Body of pancreas (tissue), 4 donors: ENCODE measurements at regions not wholly inside any gene's neighbourhood (a gene's known extent, or its start where the extent isn't known, plus 50 kb on each side); places are given as distances from the start of the nearest gene placed in this dataset.

ENCODE experiments used
- POLR2A ChIP-seq, 3 donors: fragments of 450-650 bp; IDR thresholded peaks; one replicate each; pipeline ENCODE4 v1.6.1; 2016; ENCODE audit warnings: antibody characterized with exemption in 3 of 3, mild to moderate bottlenecking in 2 of 3
- TF ChIP-seq, protein P1 (sequence below), 7 experiments: fragments of 450-650 bp in 4 of 7; fragments of 200-600 bp in 3 of 7; sonication (generic) in 3 of 7; IDR thresholded peaks; one replicate each; pipeline ENCODE4 v1.5.1; 2016 to 2019; ENCODE audit warnings: antibody characterized with exemption in 7 of 7

DNA sequence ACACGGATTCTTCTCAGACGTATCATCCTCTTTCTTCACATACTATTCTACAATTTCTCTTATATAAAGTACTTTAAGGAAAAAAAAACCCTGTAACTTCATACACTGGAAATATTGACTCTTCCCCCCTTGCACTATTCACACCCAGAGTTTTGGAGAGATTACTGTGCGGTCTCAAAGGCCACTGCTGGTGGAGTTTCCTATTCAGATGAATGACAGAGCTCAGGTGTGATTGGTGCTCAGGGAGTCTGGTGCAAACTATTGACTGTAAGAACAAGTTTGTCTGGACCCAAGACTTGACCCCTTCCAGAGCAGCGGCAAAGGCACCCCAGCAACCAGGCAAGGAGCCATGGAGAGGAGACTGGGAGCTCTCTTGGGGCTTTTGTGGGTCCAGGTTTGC lies 187.5 kb upstream of the OR4E1 start:
- no peak for TF ChIP-seq POLR2A (IDR thresholded peaks at IDR 0.05)
- TF ChIP-seq, protein P1, sequence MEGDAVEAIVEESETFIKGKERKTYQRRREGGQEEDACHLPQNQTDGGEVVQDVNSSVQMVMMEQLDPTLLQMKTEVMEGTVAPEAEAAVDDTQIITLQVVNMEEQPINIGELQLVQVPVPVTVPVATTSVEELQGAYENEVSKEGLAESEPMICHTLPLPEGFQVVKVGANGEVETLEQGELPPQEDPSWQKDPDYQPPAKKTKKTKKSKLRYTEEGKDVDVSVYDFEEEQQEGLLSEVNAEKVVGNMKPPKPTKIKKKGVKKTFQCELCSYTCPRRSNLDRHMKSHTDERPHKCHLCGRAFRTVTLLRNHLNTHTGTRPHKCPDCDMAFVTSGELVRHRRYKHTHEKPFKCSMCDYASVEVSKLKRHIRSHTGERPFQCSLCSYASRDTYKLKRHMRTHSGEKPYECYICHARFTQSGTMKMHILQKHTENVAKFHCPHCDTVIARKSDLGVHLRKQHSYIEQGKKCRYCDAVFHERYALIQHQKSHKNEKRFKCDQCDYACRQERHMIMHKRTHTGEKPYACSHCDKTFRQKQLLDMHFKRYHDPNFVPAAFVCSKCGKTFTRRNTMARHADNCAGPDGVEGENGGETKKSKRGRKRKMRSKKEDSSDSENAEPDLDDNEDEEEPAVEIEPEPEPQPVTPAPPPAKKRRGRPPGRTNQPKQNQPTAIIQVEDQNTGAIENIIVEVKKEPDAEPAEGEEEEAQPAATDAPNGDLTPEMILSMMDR (IDR thresholded peaks at IDR 0.05) = no peak
